GM12873 (cell line): ENCODE measurements at regions not wholly inside any gene's neighbourhood (a gene's known extent, or its start where the extent isn't known, plus 50 kb on each side); places are given as distances from the start of the nearest gene placed in this dataset.

Experiments
- TF ChIP-seq, protein P1 (sequence below): IDR thresholded peaks from 2 replicates; pipeline ENCODE4 v1.5.1; 2012; ENCODE audit warnings: low read depth, mild to moderate bottlenecking, moderate library complexity, low read length, control low read depth; ENCODE audit not compliant: insufficient read depth; ENCODE audit errors: missing control alignments

DNA sequence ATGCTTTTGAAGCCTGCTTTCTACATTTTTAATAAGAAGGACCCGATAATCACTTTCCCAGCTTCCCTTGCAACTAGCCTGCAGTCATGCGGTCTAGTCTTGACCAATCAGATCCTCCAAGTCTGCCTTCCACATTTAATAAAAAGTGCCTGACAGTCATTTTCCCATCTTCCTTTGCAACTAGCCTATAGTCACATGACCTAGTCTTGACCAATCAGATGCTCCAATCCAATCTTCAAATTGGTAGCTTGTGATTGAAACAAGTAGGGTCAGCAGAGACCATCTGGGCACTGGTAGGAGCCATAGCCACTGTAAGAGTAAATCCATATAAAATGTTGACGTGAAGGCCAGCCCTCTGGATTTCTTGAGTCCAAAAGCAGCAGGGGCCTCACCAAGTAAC, 80.0 kb downstream of the NPTX2 start:
- TF ChIP-seq, protein P1, sequence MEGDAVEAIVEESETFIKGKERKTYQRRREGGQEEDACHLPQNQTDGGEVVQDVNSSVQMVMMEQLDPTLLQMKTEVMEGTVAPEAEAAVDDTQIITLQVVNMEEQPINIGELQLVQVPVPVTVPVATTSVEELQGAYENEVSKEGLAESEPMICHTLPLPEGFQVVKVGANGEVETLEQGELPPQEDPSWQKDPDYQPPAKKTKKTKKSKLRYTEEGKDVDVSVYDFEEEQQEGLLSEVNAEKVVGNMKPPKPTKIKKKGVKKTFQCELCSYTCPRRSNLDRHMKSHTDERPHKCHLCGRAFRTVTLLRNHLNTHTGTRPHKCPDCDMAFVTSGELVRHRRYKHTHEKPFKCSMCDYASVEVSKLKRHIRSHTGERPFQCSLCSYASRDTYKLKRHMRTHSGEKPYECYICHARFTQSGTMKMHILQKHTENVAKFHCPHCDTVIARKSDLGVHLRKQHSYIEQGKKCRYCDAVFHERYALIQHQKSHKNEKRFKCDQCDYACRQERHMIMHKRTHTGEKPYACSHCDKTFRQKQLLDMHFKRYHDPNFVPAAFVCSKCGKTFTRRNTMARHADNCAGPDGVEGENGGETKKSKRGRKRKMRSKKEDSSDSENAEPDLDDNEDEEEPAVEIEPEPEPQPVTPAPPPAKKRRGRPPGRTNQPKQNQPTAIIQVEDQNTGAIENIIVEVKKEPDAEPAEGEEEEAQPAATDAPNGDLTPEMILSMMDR, result no peak

DNA sequence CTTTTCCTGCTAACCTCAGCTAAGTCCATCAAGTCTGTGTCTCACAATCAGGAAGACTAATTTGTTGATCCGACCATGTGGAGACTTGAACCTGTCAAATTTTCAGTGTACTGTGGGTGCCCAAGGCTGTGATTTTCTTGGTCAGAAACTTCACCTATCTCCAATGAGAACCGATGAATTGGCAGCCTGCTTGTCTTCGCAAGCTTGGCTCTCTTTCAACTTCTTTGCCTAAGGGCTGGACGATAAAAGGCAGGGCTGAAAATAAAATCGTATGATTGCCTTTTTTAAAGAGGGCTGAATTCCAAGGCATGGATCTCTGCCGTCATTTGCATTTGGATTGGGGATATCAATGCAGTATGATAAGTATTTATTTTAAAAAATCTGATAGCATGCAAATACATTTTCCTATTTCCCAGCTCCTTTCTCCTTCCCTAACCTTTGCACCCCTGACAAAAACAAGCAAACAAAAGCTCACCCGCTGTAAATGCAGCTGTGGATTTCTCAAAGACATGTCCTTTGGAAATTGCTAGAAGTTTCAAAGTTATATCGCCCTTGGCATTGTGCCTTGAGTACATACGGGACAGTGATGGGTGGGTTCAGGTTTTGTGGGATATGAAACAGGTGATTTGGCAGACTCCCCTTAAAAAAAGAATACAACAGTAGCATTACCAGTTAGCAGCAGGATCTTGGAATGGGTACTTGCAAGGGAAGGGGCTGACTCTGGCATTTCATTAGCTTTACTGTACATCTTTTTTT, 80.6 kb downstream of the NPTX2 start:
- TF ChIP-seq, protein P1, result no peak

DNA sequence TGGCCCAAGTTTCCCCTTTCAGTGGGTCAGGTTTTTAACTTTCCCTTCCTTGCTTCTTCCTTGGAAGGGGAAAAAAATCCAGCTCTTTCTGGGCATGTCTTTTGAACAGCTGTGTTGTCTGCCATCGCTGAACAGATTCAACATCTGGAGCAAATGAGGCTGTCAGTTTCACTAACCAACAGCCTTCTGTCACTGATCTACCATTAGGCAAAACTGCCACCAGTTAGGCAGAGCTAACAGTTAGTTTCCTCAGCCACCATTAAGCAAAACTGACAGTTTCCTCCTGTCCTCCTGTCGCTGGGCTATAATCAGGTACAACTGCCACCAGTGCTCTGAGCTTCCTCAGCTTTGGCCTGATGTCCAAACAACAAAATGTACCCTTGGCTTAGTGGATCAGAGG, 81.9 kb downstream of the NPTX2 start:
- TF ChIP-seq, protein P1, result no peak

DNA sequence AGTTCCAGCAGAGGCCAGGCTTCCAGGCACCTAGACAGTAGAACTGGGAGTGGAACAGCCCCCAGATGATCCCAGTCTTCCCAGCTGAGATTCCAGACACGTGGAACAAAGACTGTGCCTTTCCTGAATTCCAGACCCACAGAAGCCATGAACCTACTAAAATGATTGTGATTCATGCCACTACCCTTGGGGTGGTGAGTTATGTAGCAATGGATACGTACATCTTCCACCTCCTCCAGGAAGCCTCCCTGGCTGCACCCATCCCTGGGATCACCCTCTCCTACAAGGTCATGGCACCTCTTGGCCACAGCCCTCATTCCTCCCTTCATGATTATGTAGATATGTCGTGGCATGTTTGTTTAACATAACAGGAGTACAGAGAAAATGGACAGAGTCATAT, 83.4 kb downstream of the NPTX2 start:
- TF ChIP-seq, protein P1, result no peak

DNA sequence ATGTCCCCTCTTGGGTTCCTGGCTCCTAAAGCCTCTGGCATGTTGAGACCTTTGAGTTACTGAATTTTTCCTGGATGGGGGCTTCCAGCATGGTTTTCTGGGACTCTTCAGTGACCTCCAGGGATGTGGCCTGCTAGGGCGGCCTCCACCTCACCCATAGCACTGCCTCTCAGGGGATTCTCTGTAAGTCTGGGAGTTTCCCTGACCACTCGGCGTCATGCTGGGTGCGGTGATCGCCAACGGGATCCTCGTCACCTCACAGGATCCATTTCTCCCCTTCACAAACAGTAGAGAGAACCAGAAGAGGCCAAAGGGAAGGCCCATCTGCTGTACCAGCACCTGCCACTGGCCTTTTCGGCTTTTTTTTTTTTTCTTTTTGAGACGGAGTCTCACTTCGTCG, 84.3 kb downstream of the NPTX2 start:
- TF ChIP-seq, protein P1, result no peak

DNA sequence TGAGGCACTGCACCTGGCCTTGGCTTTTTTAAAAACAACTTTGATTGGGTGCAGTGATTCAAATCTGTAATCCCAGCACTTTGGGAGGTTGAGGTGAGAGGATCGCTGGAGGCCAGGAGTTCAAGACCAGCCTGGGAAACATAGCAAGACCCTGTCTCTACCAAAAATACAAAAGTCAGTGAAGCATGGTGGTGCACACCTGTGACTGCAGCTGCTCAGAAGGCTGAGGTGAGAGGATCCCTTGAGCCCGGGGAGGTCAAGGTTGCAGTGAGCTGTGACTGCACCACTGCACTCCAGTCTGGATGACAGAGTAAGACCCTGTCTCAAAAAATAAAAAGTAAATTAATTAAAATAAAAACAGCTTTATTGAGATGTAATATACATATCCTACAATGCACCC, 84.9 kb downstream of the NPTX2 start:
- TF ChIP-seq, protein P1, result no peak

DNA sequence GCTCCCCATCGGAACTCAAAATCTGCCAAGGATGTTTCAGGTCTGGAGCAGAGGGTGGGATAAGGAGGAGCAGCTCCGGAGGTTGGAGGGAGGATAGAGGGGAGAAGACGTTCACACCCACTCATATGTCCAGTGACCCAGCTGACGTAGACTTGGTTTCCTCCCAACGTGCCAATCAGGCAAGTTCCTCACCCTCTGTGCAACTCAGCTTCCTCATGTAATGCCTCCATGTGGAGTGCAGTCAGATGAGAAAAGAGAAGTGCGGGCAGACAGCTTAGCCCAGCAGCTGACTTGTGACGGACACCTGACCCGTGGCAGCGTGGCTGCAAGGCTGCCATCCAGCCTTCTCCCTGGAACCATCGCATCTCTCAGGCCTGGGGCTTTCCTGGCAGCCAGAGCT, 86.8 kb downstream of the NPTX2 start:
- TF ChIP-seq, protein P1, result no peak
